Stimulated activated CD8-positive, alpha-beta memory T cell treated with anti-CD3 and anti-CD28 coated beads, Interleukin-15, amount 100 ng/mL, for 1 hour (primary cell): ENCODE measurements at regions not wholly inside any gene's neighbourhood (a gene's known extent, or its start where the extent isn't known, plus 50 kb on each side); places are given as distances from the start of the nearest gene placed in this dataset.
"Not testable (repeated sequence)": the region's sequence is repeated elsewhere in the genome, so short reads cannot be mapped to it uniquely, and the experiment has no call there.

Experiments used
- DNase-seq: peaks from one replicate; pipeline ENCODE4 v3.0.0-alpha.2; 2020; ENCODE audit warnings: low read depth

DNA sequence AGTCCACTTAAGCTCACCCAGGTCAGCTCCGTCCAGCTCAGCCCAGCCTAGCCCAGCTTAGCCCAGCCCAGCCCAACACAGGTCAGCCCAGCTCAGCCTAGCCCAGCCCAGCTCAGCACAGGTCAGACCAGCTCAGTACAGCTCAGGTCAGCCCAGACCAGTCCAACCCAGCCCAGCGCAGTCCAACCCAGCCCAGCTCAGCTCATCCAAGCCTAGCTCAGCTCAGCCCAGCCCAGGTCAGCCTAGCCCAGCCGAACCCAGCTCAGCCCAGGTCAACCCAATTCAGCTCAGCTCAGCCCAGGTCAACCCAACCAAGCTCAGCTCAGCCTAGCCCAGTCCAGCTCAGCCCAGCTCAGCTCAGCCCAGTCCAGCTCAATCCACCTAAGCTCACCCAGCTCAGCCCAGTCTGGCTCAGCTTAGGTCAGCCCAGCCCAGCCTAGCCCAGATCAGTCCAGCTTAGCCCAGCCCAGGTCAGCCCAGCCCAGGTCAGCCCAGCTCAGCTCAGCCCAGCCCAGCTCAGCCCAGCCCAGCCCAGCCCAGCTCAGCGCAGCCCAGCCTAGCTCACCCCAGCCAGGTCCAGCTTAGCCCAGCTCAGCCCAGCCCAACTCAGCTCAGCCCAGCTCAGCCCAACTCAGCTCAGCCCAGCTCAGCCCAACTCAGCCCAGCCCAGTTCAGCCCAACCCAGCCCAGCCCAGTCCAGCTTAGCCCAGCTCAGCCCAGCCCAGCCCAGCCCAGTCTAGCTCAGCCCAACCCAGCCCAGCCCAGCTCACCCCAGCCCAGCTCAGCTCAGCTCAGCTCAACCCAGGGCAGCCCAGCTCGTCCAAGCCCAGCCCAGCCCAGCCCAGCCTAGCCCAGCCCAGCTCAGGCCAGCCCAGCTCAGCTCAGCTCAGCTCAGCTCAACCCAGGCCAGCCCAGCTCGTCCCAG lies 184.0 kb downstream of the TMEM121 start:
- DNase-seq, result no peak

DNA sequence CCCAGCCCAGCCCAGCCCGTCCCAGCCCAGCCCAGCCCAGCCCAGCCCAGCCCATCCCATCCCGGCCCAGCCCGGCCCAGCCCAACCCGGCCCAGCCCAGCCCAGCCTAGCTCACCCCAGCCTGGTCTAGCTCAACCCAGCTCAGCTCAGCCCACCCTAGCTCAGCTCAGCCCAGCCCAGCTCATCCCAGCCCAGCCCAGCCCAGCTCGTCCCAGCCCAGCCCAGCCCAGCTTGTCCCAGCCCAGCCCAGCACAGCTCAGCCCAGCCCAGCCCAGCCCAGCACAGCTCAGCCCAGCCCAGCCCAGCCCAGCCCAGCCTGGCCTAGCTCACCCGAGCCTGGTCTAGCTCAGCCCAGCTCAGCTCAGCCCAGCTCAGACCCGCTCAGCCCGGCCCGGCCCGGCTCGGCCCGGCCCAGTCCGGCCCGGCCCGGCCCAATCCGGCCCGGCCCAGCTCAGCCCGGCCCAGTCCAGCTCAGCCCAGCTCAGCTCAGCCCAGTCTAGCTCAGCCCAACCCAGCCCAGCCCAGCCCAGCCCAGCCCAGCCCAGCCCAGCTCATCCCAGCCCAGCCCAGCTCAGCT lies 184.7 kb downstream of the TMEM121 start:
- no peak for DNase-seq

DNA sequence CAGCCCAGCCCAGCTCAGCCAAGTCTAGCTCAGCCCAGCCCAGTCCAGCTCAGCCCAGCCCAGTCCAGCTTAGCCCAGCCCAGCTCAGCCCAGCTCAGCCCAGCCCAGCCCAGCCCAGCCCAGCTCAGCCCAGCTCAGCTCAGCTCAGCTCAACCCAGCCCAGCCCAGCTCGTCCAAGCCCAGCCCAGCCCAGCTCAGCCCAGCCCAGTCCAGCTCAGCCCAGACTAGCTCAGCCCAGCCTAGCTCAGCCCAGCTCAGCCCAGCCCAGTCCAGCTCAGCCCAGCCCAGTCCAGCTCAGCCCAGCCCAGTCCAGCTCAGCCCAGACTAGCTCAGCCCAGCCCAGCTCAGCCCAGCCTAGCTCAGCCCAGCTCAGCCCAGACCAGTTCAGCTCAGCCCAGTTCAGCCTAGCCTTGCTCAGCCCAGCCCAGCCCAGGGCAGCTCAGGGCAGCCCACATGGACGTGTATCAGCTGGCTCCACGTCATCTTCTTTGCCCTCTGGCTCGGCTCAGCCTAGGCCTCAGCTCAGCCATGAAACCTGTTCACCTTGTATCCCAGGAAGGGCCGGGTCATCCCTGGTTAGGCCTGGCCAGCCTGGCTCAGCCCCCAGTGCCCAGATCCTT lies 185.6 kb downstream of the TMEM121 start:
- no peak for DNase-seq

DNA sequence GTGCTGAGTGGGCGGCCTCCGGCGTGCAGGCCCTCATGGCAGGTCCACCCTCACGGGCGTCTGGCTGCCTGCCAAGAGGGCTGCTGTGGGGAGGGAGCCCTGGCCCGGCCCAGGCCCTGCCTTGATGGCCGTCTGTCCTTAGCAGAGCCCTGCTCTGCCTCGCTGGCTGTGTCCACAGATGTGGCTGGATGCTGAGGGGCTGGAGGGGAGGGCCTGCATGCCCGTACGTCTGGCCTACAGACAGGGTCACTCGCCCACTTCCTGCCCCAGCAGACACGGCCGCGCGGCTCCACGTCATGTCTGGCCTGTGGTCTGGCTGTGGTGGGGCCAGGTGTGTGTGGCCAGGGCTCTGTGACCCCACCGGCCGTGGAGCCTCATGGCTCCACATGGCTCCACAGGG lies 186.3 kb downstream of the TMEM121 start:
- not testable (repeated sequence) for DNase-seq

DNA sequence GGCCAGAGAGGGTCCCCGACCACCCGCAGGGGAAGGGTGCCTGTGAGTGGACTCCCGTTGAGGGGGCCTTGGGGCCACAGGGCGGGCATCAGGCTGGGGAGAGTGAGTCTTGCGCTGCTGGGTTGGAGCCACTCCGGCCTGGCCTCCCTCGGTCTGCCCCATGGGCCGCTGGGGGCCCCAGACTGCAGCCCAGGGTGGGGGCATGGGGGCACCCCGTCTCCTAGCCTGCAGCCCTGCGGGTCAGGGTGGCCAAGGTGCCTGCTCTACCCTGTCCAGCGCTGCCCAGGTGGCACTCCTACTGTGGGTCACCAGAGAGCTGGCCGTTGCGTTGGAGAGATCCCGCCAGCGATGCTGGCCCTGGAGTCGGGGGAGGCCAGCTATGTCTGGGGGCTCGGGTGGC lies 186.8 kb downstream of the TMEM121 start:
- not testable (repeated sequence) for DNase-seq

DNA sequence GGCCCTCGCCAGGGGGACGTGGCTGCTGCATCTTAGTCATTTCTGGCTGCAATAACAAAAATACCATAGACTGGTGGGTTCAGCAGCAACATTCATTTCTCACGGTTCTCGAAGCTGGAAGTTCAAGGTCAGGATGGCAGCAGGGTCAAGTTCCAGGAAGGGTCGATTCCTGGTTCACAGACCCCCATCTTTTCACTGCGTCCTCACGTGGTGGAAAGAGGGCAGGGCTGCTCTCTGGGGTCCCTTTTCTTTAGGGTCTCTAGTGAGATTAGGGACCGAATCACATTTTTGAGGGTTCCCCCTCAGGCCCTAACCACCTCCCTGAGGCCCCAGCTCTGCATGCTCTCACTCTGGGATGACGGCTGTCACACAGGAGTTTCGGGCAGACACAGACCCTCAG lies 187.5 kb downstream of the TMEM121 start:
- DNase-seq, result not testable (repeated sequence)

DNA sequence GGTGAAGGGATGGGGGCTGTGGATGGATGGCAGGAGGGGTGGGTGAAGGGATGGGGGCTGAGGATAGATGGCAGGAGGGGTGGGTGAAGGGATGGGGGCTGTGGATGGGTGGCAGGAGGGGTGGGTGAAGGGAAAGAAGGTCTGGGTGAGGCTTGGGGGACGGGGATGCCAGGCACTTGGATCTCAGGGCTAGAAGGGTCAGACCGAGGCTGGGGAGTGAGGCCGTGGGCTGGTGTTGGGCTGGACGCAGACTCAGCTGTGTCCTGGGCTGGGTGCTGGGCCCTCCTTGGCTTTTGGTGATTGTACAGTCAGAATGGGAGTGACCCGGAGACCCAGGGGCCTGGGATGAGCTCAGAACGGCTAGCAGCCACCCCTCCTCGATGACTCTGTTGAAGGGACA lies 192.4 kb downstream of the TMEM121 start:
- not testable (repeated sequence) for DNase-seq

DNA sequence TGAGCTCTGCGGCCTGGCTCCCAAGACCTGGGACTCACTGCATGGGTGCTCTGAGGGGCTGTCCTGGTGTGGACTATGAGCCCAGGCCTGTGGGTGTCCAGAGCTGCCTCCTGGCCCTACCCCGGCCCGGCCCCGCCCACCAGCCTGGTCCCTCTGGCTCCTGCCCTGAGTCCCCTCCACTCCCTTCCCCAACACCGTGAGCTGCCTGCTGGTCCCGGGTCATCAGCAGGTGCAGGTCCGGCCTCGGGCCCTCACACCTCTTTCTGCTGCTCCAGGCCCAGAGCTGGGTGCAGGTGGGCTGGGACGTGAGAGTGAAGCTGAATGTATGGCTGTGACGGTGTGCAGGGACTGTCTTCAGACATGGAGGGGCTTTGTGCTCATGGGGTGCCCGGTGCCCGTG lies 193.7 kb downstream of the TMEM121 start:
- DNase-seq, result not testable (repeated sequence)

DNA sequence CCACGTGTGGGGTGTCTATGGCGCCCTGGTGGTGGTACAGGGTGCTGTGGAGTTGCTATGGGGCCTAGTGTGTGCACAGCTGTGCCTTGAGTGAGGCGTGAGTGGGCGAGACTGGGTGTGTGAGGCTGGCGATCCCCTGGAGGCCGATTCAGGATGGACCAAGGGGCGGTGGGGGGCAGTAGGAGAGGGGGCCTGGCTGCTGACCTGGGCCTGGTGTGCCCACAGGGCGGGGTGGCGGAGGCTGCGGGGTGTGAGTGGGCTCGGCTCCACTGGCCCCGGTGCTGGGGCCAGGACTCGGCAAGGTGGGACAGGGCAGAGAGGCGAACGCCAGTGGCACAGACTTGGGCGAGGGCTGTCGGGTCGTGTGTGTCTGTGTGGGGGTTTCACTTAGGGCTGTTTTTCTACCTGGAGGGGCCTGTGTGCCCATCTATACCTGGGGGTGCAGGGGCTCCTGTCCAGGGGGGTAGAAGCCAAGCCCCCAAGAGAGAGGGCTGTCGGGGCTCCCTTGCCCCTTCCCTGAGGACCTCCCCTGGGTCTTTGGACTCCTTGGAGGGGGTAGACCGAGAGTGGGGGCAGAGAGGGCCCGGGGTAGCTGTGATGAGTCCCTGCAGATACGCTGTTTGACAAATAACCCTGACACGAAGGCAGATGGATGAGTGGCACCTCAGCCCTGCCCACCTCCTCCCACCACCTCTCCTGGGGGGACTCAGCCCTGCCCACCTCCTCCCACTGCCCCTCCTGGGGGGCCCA lies 194.6 kb downstream of the TMEM121 start:
- not testable (repeated sequence) for DNase-seq

DNA sequence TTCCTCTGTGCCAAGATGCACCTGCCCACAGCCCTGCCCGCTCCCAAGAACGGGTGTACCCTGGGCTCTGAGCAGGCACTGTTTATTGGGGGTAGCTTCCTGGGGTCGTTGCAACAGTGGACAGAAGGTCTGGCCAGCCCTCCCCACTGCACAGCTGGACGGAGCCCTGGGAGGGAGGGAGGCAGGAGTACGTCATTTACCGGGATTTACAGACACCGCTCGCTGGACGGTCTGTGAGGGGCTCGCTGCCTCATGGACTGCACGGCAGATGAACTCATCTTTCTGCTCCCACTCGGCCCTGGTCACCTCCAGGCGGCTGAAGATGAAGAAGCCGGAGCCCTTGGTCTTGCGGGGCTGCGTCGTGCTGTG lies 195.2 kb downstream of the TMEM121 start:
- DNase-seq, result not testable (repeated sequence)

DNA sequence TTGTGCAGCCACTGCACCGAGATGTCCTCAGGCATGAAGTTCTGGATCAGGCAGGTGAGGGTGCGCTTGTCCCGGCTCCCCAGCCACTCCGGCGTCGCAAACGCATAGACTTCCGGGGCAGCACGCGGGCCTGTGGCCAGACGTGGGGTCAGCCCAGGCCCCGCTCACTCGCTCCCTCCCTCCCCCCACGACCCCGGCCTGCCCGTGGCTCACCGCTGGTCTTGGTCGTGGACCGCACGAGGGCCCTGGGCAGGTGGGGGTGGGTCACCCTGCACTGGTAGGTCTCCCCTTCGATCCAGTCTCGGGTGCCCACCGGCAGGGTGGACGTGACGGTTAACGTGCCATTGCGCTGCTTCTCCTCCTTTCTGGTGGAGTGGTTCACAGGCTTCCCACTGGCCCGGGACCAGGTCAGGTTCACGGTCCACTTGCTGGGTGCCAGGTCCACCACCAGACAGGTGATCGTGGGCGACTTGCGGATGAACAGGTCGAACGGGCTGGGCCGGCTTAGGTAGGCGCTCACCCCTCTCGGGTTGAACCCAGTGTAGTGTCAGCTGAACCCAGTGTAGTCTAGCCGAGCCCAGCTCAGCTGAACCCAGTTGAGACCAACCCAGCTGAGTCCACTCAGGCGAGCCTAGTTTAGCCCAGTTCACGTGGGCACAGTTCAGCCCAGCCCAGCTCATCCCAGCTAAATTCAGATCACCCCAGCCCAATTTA lies 195.8 kb downstream of the TMEM121 start:
- not testable (repeated sequence) for DNase-seq

DNA sequence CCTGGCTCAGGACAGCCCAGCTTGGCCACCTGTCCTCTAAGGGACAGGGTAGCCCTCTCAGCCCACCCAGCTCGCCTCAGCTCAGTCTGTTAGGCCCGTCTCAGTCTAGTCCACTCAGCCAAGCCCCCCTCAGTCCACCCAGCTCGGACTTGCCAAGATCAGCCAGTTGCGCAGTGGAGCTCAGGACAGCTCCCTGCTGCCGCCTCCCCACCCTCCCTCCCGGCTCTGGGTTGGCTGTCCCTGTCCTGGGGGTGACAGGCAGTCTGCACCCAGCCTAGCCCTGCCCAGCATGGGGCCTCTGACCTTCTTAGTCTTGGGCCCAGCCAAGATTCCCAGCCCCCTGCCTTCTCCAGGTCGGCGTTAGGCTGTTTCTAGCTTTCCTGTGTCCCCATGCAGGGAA lies 196.9 kb downstream of the TMEM121 start:
- DNase-seq, result not testable (repeated sequence)

DNA sequence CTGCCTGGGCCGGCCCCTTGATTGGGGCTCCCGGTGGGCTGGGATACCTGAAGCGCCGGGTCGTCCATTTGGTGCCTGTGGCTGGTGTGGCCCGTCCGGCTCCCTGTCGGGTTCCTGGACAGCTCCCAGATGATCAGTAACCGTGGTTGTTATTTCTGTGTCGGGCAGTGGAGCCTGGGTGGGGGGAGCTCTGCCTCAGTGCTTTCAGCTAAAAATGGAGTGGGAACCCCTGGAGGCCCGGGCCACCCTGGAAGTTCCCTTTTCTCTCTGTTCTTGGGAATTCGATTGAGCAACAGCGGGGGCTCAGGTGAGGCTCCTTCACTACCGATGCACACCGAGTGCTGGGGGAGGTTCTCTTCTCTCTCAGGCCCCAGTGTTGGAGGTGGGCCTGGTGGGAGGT lies 197.4 kb downstream of the TMEM121 start:
- not testable (repeated sequence) for DNase-seq

DNA sequence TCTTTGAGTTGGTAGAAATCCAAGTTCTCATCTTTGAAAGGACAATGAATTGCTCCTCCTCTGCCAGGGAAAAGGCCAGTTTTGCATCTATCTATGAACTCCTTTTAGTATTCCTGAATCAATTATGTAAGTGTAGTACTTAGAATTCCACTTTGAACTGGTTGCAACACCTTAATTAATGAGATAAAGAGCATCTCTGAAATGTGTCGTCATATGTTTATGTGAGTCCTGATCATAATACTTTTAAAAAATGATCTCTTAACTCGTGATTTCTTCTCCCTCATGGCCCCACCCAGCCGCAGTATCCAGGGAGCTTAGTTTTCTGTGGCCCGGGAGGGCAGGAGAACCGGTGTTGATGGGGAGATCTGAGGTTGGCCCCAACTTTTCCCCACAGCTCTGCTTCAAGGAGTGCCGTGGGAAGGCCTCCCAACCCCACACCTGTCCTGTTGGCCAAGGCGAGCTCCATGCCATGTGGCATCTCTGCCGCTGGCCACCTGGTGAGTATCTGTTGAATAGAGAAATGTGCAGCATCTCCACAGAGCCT lies 203.5 kb downstream of the TMEM121 start:
- not testable (repeated sequence) for DNase-seq

DNA sequence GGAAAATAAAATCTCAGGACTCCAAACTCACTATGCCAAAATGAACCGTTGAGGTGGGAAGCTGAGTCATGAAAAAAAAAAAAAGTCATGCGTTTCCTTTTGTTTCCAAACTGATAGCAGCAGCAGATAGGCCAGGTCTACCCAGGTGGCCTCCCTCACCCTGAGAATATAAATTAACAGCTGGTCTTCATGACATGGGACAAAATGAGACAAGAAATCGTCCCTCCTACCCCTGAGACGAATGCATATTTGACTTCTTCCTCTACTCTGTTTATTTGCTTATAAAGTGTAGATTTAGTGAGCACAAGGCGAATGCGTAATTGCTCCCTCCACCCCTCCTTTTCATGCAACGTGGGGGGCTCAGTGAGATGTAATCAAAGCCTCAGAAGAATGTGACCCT lies 204.3 kb downstream of the TMEM121 start:
- DNase-seq, result not testable (repeated sequence)

DNA sequence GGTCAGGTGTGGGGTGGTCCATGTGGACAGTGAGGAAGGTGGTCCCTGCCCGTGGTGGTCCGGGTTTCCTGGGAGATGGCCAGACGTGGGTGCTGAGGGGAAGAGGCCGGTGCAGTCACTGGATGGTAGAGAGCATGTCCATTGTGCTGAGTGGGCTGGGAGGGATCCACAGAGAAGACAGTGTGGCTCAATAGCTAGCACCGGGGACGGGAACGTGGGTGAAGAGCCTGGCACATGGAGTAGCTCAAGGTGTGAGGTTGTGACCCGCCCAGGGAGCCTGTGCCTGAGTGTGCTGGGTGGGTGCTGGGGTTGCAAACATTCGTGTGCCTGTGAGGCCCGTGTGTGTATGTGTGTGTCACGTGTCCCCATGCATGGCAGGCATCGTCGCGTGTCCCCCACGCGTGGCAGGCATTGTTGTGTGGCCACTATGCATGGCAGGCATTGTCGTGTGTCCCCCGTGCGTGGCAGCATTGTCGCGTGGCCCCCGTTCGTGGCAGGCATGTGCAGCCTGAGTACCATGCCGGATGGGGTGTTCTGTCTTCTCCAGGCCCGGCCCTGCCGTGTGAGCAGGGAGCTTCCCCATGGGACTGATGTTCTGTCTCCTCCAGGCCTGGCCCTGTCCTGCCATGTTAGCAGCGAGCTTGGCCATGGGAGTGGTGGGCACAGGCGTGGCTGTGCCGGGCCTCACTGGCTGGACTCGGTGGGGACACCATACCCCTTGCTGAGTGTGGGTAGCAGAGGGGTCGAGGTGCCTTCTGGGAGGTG lies 205.0 kb downstream of the TMEM121 start:
- DNase-seq, result not testable (repeated sequence)

DNA sequence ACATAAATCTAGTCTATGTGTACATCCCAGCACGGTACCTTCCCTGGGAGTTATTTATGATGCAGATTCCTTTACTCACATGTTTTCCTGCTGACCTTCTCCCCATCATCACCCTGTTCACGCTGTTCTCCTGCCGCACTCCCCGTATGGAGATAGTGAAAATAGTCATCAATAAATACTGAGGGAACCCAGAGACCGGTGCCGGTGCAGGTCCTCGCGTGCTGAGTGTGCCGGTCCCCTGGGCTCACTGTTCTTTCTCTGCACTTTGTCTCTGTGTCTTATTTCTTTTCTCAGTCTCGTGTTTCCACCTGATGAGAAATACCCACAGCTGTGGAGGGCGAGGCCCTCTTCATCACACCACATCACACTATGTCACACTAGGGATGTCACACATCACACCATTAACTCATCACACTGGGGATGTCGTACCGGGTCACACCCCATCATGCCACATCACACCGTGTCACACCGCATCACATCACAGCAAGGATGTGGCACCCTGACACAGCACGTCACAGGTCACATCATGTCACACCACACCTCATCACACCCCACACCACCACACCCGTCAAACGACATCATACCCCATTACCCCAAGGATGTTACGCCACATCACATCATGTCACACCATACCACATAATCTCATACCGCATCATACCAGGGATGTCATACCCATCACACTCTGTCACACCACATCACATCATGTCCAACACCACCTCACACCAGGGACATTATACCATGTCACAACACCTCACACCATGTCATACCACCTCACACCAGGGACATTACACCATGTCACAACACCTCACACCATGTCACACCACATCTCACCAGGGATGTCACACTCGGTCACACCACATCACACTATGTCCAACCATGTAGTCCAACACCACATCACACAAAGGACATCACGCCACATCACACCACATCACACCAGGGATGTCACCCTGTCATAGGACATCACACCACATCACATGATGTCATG lies 207.0 kb downstream of the TMEM121 start:
- no peak for DNase-seq

DNA sequence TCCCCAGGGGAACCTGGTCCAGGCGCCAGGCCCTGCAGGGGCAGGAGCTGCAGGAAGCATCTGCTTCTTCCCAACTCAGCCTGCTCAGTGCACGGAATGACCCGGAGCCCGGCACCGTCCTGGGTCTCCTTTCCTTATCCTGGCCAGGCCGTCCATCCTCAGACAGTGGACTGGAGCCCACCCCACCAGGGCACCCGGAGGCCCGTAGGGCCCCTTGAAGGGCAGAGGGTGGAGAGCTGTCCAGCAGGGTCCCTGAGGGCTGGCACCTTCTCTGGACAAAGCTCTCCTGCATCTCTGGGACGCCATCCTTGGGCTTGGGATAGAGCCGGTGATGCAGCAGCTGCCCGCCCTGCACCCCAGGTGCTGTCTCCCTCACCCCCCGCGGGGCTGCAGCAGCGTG lies 207.9 kb downstream of the TMEM121 start:
- DNase-seq, result not testable (repeated sequence)

DNA sequence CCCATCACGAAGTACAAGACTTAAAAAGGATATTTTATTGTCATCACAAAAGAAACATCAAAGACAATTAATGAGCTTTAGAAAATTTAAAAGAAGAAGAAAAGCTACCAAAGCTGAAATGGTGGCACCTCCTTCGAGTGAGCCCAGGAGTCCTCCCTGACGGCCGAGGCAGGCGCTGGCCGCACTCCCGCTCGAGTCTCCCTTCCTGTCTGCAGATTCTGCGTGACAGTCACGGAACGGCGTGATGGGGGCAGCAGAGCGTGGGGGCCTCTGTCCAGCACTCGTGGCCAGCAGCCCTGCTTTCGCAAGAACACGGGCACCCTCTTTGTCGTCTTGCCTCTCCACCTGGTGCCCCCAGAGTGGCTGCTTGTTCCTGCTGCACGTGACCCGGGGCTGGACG lies 209.9 kb downstream of the TMEM121 start:
- not testable (repeated sequence) for DNase-seq
